HG02623 (cell line): ENCODE measurements at regions not wholly inside any gene's neighbourhood (a gene's known extent, or its start where the extent isn't known, plus 50 kb on each side); places are given as distances from the start of the nearest gene placed in this dataset.
"Not testable (repeated sequence)": the region's sequence is repeated elsewhere in the genome, so short reads cannot be mapped to it uniquely, and the experiment has no call there.

Experiments used
- ATAC-seq: cut with Tn5 transposase; IDR thresholded peaks from one replicate; pipeline ENCODE4 v1.9.1; 2021; ENCODE audit warnings: moderate library complexity; ENCODE audit not compliant: unreplicated experiment

GRCh38 chr9:106479679-106480078 is 383.3 kb upstream of the ZNF462 start:
- ATAC-seq: no peak

- ATAC-seq: no peak
Measured at GRCh38 chr9:106481013-106481609, 381.9 kb upstream of the ZNF462 start.

GRCh38 chr9:106482733-106483132 is 380.2 kb upstream of the ZNF462 start:
- ATAC-seq: no peak

GRCh38 chr9:106486685-106487084 is 376.3 kb upstream of the ZNF462 start:
- no peak for ATAC-seq

GRCh38 chr9:106487266-106487665 is 375.7 kb upstream of the ZNF462 start:
- ATAC-seq: no peak

- not testable (repeated sequence) for ATAC-seq
Measured at GRCh38 chr9:106492126-106492525, 370.8 kb upstream of the ZNF462 start.

GRCh38 chr9:106500171-106500570 is 362.8 kb upstream of the ZNF462 start:
- ATAC-seq: no peak

GRCh38 chr9:106501210-106501609 is 361.8 kb upstream of the ZNF462 start:
- not testable (repeated sequence) for ATAC-seq

GRCh38 chr9:106502930-106503329 is 360.0 kb upstream of the ZNF462 start:
- ATAC-seq: no peak

GRCh38 chr9:106503759-106504158 is 359.2 kb upstream of the ZNF462 start:
- no peak for ATAC-seq

- no peak for ATAC-seq
Measured at GRCh38 chr9:106526716-106527204, 336.2 kb upstream of the ZNF462 start.

GRCh38 chr9:106528158-106528557 is 334.8 kb upstream of the ZNF462 start:
- ATAC-seq: no peak

GRCh38 chr9:106529616-106530015 is 333.4 kb upstream of the ZNF462 start:
- ATAC-seq: no peak

GRCh38 chr9:106531491-106531890 is 331.5 kb upstream of the ZNF462 start:
- no peak for ATAC-seq

- ATAC-seq: no peak
Measured at GRCh38 chr9:106532306-106533015, 330.5 kb upstream of the ZNF462 start.

- ATAC-seq: no peak
Measured at GRCh38 chr9:106534800-106535199, 328.2 kb upstream of the ZNF462 start.

GRCh38 chr9:106535439-106535838 is 327.5 kb upstream of the ZNF462 start:
- no peak for ATAC-seq

GRCh38 chr9:106557996-106558667 is 304.8 kb upstream of the ZNF462 start:
- no peak for ATAC-seq

GRCh38 chr9:106560540-106560939 is 302.4 kb upstream of the ZNF462 start:
- ATAC-seq: no peak

- ATAC-seq: no peak
Measured at GRCh38 chr9:106575823-106576222, 287.1 kb upstream of the ZNF462 start.

- ATAC-seq: no peak
Measured at GRCh38 chr9:106576232-106576760, 286.7 kb upstream of the ZNF462 start.

GRCh38 chr9:106577121-106577520 is 285.8 kb upstream of the ZNF462 start:
- ATAC-seq: no peak
